ENCODE measurements at regions not wholly inside any gene's neighbourhood (a gene's known extent, or its start where the extent isn't known, plus 50 kb on each side); places are given as distances from the start of the nearest gene placed in this dataset.

DNA sequence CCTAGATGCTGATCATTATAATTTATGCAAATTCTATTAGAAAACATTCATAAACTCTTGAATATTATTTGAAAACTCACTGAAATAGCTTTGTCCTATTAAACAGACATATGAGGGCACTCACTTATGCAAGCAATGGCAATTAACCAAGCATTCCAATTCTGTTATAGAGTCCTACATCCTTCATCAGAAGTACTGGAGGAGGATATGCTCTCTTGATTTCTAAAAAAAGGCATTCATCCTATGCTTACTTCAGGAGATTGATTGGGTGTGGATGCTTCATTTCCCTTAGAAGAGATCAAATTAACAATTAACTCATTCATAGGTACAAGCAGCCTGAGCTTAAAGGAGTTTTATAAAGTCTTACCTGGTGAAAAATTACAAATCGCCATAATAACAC, 1317.2 kb downstream of the PCDH7 start:
- Mint-ChIP-seq H3K4me3 (no peak overlapping the region), H3K9me3 (peaks cover 2% of the 10 kb centered on the region), H3K27ac (no peak overlapping the region), H3K4me1 (ENCODE audit: low read depth) (no peaks in the 10 kb centered on the region), H3K27me3 (no peaks in the 10 kb centered on the region), H3K36me3 (ENCODE audit: low read depth) (no peaks in the 10 kb centered on the region)
- intact Hi-C loops (cut with micrococcal nuclease), result no loop called here

DNA sequence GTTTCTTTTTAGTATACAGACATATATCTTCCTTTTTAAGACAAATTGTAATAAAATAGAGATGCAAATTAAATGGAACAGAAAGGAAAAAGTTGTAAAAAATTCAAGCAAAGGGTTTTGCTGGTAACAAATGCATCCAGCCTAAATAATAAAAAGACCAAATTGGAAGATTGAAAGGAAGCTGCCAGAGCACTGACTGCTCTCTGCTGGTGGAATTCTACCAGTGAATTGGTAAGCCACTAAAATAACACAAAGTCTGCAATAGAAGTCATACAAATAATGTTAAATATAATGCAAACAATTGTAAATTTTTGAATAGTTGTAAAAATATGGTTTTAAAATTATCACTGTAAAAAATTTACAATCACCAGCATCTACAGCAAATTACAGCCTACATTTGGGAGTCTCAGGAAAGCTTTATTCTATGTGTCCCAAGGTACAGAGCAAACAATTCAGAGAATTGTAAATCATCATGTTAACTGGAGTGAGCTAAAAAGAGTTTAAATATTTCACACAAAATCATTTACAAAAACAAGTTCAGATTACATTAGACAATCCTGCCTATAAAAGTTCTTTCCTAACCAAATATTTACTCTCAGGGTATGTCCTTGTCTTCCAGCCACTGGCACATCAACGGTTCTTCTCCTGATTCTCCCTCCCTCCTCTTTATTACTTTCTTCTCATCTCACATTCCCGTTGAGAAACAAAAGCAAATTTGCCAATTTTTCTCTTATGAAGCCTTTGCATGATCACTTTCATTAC, 1322.5 kb downstream of the PCDH7 start:
- no peak overlapping the region for H3K27ac Mint-ChIP-seq
- no peaks in the 10 kb centered on the region for H3K4me1 Mint-ChIP-seq (ENCODE audit: low read depth)
- intact Hi-C loops (cut with micrococcal nuclease), result no loop called here
- no peaks in the 10 kb centered on the region for H3K36me3 Mint-ChIP-seq (ENCODE audit: low read depth)
- H3K27me3 Mint-ChIP-seq, result no peaks in the 10 kb centered on the region
- H3K4me3 Mint-ChIP-seq, result no peak overlapping the region
- H3K9me3 Mint-ChIP-seq, result peaks cover 8% of the 10 kb centered on the region

DNA sequence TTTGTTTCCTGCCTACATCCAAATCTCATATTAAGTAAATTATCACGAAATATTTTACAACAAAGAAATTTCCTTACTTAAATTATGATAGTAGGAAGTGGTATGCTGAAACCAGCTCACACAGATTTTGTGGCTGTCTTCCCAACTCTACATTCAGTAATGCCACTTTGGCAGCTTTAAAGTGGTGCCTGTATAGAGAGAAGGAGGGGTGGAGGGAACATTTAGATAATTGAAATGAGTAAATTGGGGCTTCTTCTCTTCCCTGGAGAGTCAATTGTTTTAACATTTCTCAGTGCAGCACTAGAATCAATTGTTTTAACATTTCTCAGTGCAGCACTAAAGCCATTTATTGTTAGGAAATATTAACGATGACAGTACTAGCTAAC, 1323.1 kb downstream of the PCDH7 start:
- no peak overlapping the region for H3K4me3 Mint-ChIP-seq
- H3K9me3 Mint-ChIP-seq, result peaks cover 8% of the 10 kb centered on the region
- H3K36me3 Mint-ChIP-seq (ENCODE audit: low read depth), result no peaks in the 10 kb centered on the region
- no peaks in the 10 kb centered on the region for H3K4me1 Mint-ChIP-seq (ENCODE audit: low read depth)
- intact Hi-C loops (cut with micrococcal nuclease), result no loop called here
- H3K27me3 Mint-ChIP-seq, result no peaks in the 10 kb centered on the region
- no peak overlapping the region for H3K27ac Mint-ChIP-seq

DNA sequence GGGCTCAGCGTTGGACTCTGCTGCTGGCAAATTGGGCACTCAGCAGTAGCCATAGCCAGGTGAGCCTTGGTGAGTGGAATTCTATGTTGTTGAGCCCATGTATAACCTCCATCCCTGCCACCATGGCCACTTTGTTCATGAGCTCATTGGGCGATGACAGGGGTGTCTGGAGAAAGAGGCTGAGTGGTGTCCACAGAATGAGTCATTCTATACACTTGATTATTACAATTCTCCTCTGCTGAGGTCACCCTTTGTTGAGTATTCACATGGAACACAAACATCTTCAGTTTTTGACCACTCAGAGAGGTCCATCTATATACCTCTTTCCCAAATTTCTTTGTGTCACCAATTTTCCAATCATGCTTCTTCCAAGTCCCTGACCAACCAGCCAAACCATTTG, 1341.7 kb downstream of the PCDH7 start:
- intact Hi-C loops (cut with micrococcal nuclease), result no loop called here
- Mint-ChIP-seq H3K27ac (no peak overlapping the region), H3K9me3 (peaks cover 14% of the 10 kb centered on the region), H3K4me1 (ENCODE audit: low read depth) (no peaks in the 10 kb centered on the region), H3K36me3 (ENCODE audit: low read depth) (no peaks in the 10 kb centered on the region), H3K4me3 (no peak overlapping the region), H3K27me3 (no peaks in the 10 kb centered on the region)

DNA sequence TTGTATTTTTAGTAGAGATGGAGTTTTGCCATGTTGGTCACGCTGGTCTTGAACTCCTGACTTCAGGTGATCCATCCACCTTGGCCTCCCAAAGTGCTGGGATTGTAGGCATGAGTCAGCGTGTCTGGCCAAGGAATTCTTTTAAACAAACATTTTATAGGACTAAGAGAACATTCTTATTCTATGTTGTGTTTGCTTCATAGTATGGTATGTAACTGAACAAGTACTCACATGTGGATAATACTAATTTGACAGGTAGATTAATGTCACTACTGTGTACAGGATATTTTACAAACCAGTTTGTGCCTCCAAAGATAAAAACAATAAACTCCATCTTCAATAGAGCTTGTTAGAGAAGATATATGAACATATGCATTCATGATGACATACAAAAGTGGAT, 1353.4 kb downstream of the PCDH7 start:
- intact Hi-C loops (cut with micrococcal nuclease), result no loop called here
- H3K9me3 Mint-ChIP-seq, result no peaks in the 10 kb centered on the region
- no peaks in the 10 kb centered on the region for H3K36me3 Mint-ChIP-seq (ENCODE audit: low read depth)
- H3K27me3 Mint-ChIP-seq, result no peaks in the 10 kb centered on the region
- no peak overlapping the region for H3K4me3 Mint-ChIP-seq
- H3K27ac Mint-ChIP-seq, result no peak overlapping the region
- no peaks in the 10 kb centered on the region for H3K4me1 Mint-ChIP-seq (ENCODE audit: low read depth)

DNA sequence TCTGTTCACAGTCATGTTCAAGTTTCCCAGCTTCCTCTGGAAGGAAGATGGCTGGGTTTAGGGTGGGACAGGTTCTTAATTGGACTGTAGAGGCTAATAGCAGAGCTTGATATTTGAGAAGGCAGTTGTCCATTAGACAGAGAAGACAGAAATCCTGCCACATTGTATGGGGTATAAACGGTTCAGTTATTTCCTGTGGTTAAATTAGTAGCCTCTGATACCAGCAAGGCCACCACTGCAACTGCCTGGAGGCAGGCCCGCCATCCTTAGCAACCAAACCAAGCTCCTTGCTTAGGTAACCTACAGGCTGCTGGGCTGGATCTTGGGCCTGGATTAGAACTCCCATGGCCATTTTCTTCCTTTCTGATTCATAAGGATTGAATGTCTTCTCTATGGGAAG, 1367.0 kb downstream of the PCDH7 start:
- intact Hi-C loops (cut with micrococcal nuclease), result no loop called here
- H3K27ac Mint-ChIP-seq, result no peak overlapping the region
- no peak overlapping the region for H3K4me3 Mint-ChIP-seq

DNA sequence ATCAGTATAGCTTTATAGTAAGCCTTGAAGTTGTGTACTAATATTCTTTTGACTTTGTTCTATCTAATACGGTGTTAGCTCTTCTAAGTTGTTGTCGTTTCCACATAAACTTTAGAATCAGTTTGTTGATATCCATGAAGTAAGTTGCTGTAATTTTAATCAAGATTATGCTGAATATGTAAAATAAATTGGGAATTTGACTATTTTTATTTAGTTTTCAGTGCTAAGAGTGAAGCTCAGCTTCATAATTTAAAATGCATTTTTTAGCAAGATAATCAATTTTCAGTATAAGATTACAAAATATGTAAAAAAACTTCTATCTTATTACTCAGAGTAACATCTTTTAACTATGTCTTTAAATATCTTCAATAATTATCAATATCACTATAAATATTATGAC, 1374.8 kb downstream of the PCDH7 start:
- Mint-ChIP-seq H3K36me3 (ENCODE audit: low read depth) (no peaks in the 10 kb centered on the region), H3K27me3 (no peaks in the 10 kb centered on the region), H3K4me3 (no peak overlapping the region), H3K9me3 (peaks cover 8% of the 10 kb centered on the region), H3K4me1 (ENCODE audit: low read depth) (no peaks in the 10 kb centered on the region), H3K27ac (no peak overlapping the region)
- intact Hi-C loops (cut with micrococcal nuclease), result no loop called here

More for the DNA sequence above, 1367.0 kb downstream of the PCDH7 start:
- no peaks in the 10 kb centered on the region for H3K27me3 Mint-ChIP-seq
- H3K9me3 Mint-ChIP-seq, result peaks cover 30% of the 10 kb centered on the region
- H3K36me3 Mint-ChIP-seq (ENCODE audit: low read depth), result no peaks in the 10 kb centered on the region
- no peaks in the 10 kb centered on the region for H3K4me1 Mint-ChIP-seq (ENCODE audit: low read depth)

DNA sequence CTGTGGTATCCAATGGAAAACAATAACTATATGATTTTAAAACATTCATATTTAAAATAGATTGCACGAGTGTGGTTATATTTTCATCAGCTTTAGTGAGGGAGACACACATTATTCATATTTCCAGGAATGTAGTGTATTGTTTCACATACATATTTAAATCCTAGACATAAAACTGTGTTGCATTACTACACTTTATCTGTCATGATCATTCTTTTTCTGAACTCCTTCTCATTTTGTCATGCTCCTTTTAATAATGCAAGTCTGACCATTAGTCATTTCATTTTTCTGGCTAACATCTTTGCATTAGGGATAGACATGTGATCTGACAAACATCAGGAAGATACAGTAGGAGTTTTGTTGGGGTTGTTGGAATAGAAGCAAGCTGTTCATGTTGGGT, 1382.7 kb downstream of the PCDH7 start:
- Mint-ChIP-seq H3K4me3 (no peak overlapping the region), H3K27me3 (no peaks in the 10 kb centered on the region), H3K4me1 (ENCODE audit: low read depth) (no peaks in the 10 kb centered on the region), H3K9me3 (no peaks in the 10 kb centered on the region), H3K27ac (no peak overlapping the region), H3K36me3 (ENCODE audit: low read depth) (no peaks in the 10 kb centered on the region)
- intact Hi-C loops (cut with micrococcal nuclease), result no loop called here

DNA sequence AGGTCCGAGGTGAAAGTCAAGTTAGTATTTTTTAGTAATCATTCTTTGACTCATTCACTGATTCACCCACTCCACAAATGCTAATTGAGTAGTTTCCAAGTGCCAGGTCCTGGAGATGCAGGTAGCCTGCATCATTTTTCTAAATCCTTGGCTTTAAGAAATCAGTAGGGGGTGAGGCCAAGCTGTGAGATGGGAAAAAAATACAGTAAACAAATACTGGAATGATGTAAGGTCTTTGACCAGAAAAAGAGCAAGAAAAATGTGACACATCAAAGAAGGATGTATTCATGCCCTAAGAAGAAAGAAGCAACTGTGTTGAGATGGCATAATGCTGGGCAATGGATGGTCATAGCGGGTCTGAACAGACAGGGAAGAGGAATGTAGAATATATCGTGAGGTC, 1386.6 kb downstream of the PCDH7 start:
- intact Hi-C loops (cut with micrococcal nuclease), result no loop called here
- Mint-ChIP-seq H3K9me3 (no peaks in the 10 kb centered on the region), H3K4me1 (ENCODE audit: low read depth) (no peaks in the 10 kb centered on the region), H3K27me3 (no peaks in the 10 kb centered on the region), H3K4me3 (no peak overlapping the region), H3K36me3 (ENCODE audit: low read depth) (no peaks in the 10 kb centered on the region), H3K27ac (no peak overlapping the region)

DNA sequence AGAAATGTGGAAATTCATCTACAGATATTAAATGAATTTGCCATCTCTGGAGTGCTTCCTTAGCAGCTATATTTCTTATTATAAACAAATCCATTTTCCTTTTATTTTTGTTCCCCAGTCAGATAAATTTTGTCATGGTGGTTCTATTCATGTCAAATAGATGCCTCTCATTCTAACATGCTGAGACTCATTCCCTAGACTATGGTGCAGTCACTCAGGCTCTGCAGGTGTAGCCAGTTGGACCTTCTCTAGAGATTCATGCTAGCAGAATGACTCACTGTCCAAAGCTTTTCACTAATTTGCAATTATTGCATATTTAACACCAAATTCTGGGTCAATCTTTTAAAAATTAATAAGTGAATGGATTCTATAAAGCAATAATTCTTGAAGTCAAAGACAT, 1392.7 kb downstream of the PCDH7 start:
- H3K4me3 Mint-ChIP-seq, result no peak overlapping the region
- no peaks in the 10 kb centered on the region for H3K27me3 Mint-ChIP-seq
- intact Hi-C loops (cut with micrococcal nuclease), result no loop called here
- H3K4me1 Mint-ChIP-seq (ENCODE audit: low read depth), result no peaks in the 10 kb centered on the region
- H3K9me3 Mint-ChIP-seq, result no peaks in the 10 kb centered on the region
- H3K36me3 Mint-ChIP-seq (ENCODE audit: low read depth), result no peaks in the 10 kb centered on the region
- no peak overlapping the region for H3K27ac Mint-ChIP-seq

DNA sequence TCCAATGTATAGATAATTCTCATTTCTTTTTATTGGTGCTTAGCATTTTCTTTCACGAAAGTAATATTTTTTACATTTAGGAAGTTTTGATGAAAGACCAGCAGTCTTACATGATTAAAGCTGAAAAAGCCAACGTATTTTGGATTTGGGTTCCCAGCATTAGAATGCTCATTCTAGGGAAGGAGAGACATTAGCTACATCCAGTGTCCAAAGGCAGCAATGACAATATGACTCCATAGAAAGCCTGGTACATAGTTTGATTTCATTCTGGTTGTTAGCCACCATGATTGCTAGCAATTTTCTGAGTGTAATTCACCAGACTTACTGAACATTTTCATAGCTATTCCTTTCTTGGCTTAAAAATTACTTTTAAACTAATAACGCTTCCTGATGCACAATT, 1397.5 kb downstream of the PCDH7 start:
- H3K4me3 Mint-ChIP-seq, result no peak overlapping the region
- intact Hi-C loops (cut with micrococcal nuclease), result no loop called here
- no peaks in the 10 kb centered on the region for H3K36me3 Mint-ChIP-seq (ENCODE audit: low read depth)
- H3K4me1 Mint-ChIP-seq (ENCODE audit: low read depth), result no peaks in the 10 kb centered on the region
- no peaks in the 10 kb centered on the region for H3K27me3 Mint-ChIP-seq
- H3K9me3 Mint-ChIP-seq, result no peaks in the 10 kb centered on the region
- H3K27ac Mint-ChIP-seq, result no peak overlapping the region

DNA sequence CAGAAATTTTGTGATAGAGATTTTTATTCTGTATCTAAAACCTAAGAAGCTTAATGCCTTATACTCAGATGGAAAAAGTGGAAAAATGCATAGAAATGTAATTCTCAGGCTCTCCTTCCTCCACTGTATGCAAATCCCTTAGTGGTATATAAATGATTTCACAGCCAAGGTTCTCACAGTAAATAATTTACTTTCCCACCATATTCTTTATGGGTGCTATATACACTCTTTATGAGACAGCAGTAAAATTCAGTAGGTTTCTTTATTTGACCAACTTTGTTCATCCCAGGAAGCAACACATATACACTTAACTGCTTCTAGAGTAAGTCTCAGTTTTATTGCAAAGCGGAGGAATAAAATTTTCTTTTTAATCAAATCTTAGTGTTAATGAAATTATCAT, 1399.7 kb downstream of the PCDH7 start:
- H3K9me3 Mint-ChIP-seq, result no peaks in the 10 kb centered on the region
- intact Hi-C loops (cut with micrococcal nuclease), result no loop called here

DNA sequence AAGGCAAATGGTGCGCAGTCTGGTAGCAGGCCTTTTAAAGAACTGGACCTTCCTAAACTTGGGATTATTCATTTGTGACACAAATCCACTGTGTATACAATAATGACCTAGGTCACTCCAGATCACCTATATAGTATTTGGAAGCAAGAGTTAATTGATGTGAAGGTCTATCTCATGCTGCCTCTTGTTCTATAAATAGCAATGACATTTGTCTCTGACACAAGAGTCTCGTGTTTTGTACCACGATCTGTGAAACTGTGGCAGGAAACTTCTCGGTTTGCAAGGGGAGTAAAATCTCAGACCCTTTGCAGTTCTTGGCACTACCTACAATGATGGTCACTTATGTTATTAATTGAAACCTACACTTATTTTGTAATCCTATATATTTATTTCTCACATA, 1408.4 kb downstream of the PCDH7 start:
- Mint-ChIP-seq H3K4me1 (ENCODE audit: low read depth) (no peaks in the 10 kb centered on the region), H3K4me3 (no peak overlapping the region), H3K27me3 (no peaks in the 10 kb centered on the region), H3K27ac (no peak overlapping the region), H3K36me3 (ENCODE audit: low read depth) (no peaks in the 10 kb centered on the region), H3K9me3 (no peaks in the 10 kb centered on the region)
- intact Hi-C loops (cut with micrococcal nuclease), result no loop called here

More for the DNA sequence above, 1399.7 kb downstream of the PCDH7 start:
- no peak overlapping the region for H3K4me3 Mint-ChIP-seq
- no peaks in the 10 kb centered on the region for H3K27me3 Mint-ChIP-seq
- H3K27ac Mint-ChIP-seq, result no peak overlapping the region
- no peaks in the 10 kb centered on the region for H3K4me1 Mint-ChIP-seq (ENCODE audit: low read depth)
- H3K36me3 Mint-ChIP-seq (ENCODE audit: low read depth), result no peaks in the 10 kb centered on the region

DNA sequence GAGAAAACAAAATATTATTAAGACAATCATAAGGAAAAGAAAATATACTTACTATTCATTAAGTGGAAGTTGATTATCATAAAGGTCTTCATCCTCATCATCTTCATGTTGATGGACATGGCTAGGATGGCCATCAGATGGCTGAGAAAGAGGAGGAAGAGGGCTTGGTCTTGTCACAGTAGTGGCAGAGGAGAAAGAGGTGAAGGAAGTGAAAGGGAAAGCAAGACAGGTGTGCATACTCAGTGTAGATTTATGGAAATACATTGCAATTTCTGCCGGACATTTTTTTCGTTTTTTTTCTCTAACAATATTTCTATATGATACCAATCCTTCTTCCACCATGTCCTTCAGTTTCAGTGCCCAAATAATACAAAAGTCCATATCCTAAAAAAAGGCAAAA, 1409.8 kb downstream of the PCDH7 start:
- no peak overlapping the region for H3K4me3 Mint-ChIP-seq
- no peaks in the 10 kb centered on the region for H3K4me1 Mint-ChIP-seq (ENCODE audit: low read depth)
- H3K9me3 Mint-ChIP-seq, result no peaks in the 10 kb centered on the region
- no peaks in the 10 kb centered on the region for H3K36me3 Mint-ChIP-seq (ENCODE audit: low read depth)
- H3K27me3 Mint-ChIP-seq, result no peaks in the 10 kb centered on the region
- intact Hi-C loops (cut with micrococcal nuclease), result no loop called here
- H3K27ac Mint-ChIP-seq, result no peak overlapping the region

DNA sequence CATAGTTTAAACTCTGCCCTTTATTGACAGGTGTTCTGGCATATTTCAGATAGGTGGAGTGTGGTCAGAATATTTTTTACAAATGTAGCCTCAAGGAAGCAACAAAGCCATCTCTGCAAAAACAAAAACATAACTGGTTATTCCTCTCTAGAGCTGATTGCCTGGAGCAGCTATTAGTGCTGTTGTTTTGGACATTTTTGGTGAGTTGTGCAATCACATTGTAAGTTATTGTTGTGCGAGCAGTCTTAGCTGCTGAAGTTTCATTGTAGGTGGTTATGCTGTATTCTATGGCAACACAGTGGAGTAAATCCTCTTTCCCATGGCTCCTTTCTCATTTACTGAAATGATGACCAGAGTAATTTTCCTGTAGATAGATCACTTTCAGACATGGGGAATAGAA, 1413.0 kb downstream of the PCDH7 start:
- H3K27me3 Mint-ChIP-seq, result no peaks in the 10 kb centered on the region
- H3K4me3 Mint-ChIP-seq, result no peak overlapping the region
- H3K4me1 Mint-ChIP-seq (ENCODE audit: low read depth), result no peaks in the 10 kb centered on the region
- no peak overlapping the region for H3K27ac Mint-ChIP-seq
- no peaks in the 10 kb centered on the region for H3K36me3 Mint-ChIP-seq (ENCODE audit: low read depth)
- no peaks in the 10 kb centered on the region for H3K9me3 Mint-ChIP-seq
- intact Hi-C loops (cut with micrococcal nuclease), result no loop called here
